ENCODE measurements at regions not wholly inside any gene's neighbourhood (a gene's known extent, or its start where the extent isn't known, plus 50 kb on each side); places are given as distances from the start of the nearest gene placed in this dataset.
A peak's percentile ranks its signal among the peaks of the same experiment; 100 is the strongest.

GRCh38 chr11:81602508-81602907 lies 1131.2 kb downstream of the FAM181B start:
- Histone ChIP-seq H2BK15ac (ENCODE audit: low read depth, low read length) (no peak overlapping the region), H2BK12ac (ENCODE audit: insufficient read length, low read depth, low read length) (no peak overlapping the region), H3K4ac (ENCODE audit: low read depth, low read length) (no peak overlapping the region), H4K8ac (replicated peaks; ENCODE audit: insufficient read length, low read depth, low read length) (no peak overlapping the region), H3T11ph (ENCODE audit: low read length) (no peak overlapping the region), H3K9ac (ENCODE audit: extremely low read depth, insufficient read length, low read length) (no peak overlapping the region), H3K14ac (ENCODE audit: insufficient read depth, low read length) (no peak overlapping the region), H3K27ac (ENCODE audit: insufficient read length, low read depth, low read length) (no peak overlapping the region), H3K9me3 (ENCODE audit: control insufficient read depth, low read depth, low read length) (no peaks in the 10 kb centered on the region), H2BK20ac (ENCODE audit: low read depth, low read length, poor library complexity, severe bottlenecking) (no peak overlapping the region), H2AK5ac (ENCODE audit: insufficient read length, low read length) (no peak overlapping the region), H3K79me1 (ENCODE audit: insufficient read depth, low read depth, low read length, poor library complexity, severe bottlenecking) (no peaks in the 10 kb centered on the region), H3K4me2 (ENCODE audit: insufficient read depth, insufficient read length, low read length) (no peak overlapping the region), H3K4me1 (ENCODE audit: insufficient read depth, low read length) (no peaks in the 10 kb centered on the region), H2BK5ac (ENCODE audit: insufficient read length, low read length) (no peak overlapping the region), H3K79me2 (ENCODE audit: insufficient read depth, low read length) (no peaks in the 10 kb centered on the region), H4K20me1 (ENCODE audit: control insufficient read depth, insufficient read depth, insufficient read length) (no peaks in the 10 kb centered on the region), H3K27me3 (ENCODE audit: insufficient read depth, low read length) (no peaks in the 10 kb centered on the region), H4K91ac (ENCODE audit: insufficient read length, low read depth, low read length) (no peak overlapping the region), H2AFZ (ENCODE audit: low read length) (no peak overlapping the region), H2BK120ac (ENCODE audit: low read depth, low read length, poor library complexity, severe bottlenecking) (no peak overlapping the region), H3K56ac (ENCODE audit: insufficient read length, low read depth, low read length) (no peak overlapping the region), H3K18ac (ENCODE audit: insufficient read length, low read depth, low read length) (no peak overlapping the region), H3K23me2 (ENCODE audit: insufficient read length, low read depth, low read length, poor library complexity, severe bottlenecking) (no peaks in the 10 kb centered on the region), H3K23ac (ENCODE audit: insufficient read length, low read depth, low read length) (no peak overlapping the region), H4K5ac (ENCODE audit: insufficient read length, low read depth, low read length) (no peak overlapping the region)
- Mint-ChIP-seq H3K9me3 (no peaks in the 10 kb centered on the region), H3K4me1 (no peaks in the 10 kb centered on the region), H3K27ac (peak overlapping the region in 1 of 3 experiments; percentile 32; a peak in 2 of 7 replicates), H3K36me3 (ENCODE audit: insufficient read depth in 1 of 3, low read depth in 3 of 3) (no peaks in the 10 kb centered on the region), H3K4me3 (no peak overlapping the region), H3K27me3 (ENCODE audit: low read depth) (no peaks in the 10 kb centered on the region; the same call in 1 of the 2 replicates)
- TF ChIP-seq CTCF (conservative IDR thresholded peaks at IDR 0.05) = no peak
- no CpG with 5 or more reads among the region's 1 CpG for WGBS (ENCODE audit: extremely low coverage, insufficient read length, low lambda C conversion rate)
- no peak for DNase-seq

Measured in H9 (cell line).